ENCODE measurements at regions not wholly inside any gene's neighbourhood (a gene's known extent, or its start where the extent isn't known, plus 50 kb on each side); places are given as distances from the start of the nearest gene placed in this dataset.

DNA sequence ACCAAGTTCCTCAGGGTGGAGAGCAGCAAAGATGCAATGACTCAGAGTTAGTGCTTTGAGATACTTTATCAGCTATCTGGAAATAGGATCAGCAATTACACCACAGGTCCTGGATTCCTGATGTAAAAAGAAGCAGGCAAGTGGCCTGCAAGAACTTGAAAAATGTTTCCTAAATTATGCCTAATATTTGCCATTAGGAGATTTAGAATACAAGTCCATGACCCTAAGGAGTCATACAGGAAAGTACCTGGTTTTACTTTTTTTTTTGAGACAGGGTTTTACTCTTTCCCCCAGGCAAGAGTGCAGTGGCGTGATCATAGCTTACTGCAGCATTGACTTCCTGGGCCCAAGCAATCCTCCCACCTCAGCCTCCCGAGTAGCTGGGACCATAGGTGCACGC lies 78.8 kb upstream of the CRBN start:
- H3K9me3 ChIP-seq (ENCODE audit: insufficient read depth, low read length, severe bottlenecking), result no peaks in the 10 kb centered on the region
- no peak overlapping the region for H3K4me2 ChIP-seq (ENCODE audit: insufficient read depth, low read length)
- H3K4me1 ChIP-seq (ENCODE audit: insufficient read depth, low read length), result no peaks in the 10 kb centered on the region
- no peaks in the 10 kb centered on the region for H3K27me3 ChIP-seq (ENCODE audit: insufficient read depth, low read length, poor library complexity)
- TF ChIP-seq, protein P1, sequence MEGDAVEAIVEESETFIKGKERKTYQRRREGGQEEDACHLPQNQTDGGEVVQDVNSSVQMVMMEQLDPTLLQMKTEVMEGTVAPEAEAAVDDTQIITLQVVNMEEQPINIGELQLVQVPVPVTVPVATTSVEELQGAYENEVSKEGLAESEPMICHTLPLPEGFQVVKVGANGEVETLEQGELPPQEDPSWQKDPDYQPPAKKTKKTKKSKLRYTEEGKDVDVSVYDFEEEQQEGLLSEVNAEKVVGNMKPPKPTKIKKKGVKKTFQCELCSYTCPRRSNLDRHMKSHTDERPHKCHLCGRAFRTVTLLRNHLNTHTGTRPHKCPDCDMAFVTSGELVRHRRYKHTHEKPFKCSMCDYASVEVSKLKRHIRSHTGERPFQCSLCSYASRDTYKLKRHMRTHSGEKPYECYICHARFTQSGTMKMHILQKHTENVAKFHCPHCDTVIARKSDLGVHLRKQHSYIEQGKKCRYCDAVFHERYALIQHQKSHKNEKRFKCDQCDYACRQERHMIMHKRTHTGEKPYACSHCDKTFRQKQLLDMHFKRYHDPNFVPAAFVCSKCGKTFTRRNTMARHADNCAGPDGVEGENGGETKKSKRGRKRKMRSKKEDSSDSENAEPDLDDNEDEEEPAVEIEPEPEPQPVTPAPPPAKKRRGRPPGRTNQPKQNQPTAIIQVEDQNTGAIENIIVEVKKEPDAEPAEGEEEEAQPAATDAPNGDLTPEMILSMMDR (IDR thresholded peaks at IDR 0.05; ENCODE audit: borderline replicate concordance, extremely low read depth, low read length, poor library complexity, severe bottlenecking), result no peak
- TF ChIP-seq EZH2 (IDR thresholded peaks at IDR 0.05; ENCODE audit: borderline replicate concordance, low read depth, low read length, severe bottlenecking), result no peak
- no peaks in the 10 kb centered on the region for H4K20me1 ChIP-seq (ENCODE audit: insufficient read depth, low read length)
- no peaks in the 10 kb centered on the region for H3K79me2 ChIP-seq (ENCODE audit: insufficient read depth, low read length)
- H3K36me3 ChIP-seq (ENCODE audit: insufficient read depth, low read length), result no peaks in the 10 kb centered on the region
- DNase-seq (no peak), ATAC-seq (ENCODE audit: insufficient read depth, low read depth) (no peak)
- H3K9ac ChIP-seq (ENCODE audit: low read depth, low read length), result no peak overlapping the region
- no peak overlapping the region for H3K27ac ChIP-seq (ENCODE audit: low read length)
- no peak overlapping the region for H3K4me3 ChIP-seq (ENCODE audit: low read depth in 1 of 2, low read length in 2 of 2)
- no peak overlapping the region for H2AFZ ChIP-seq (ENCODE audit: low read depth, low read length)

- Histone ChIP-seq H3K4me1 (ENCODE audit: insufficient read depth, low read length) (no peaks in the 10 kb centered on the region), H3K4me3 (ENCODE audit: low read depth in 1 of 2, low read length in 2 of 2) (no peak overlapping the region), H3K4me2 (ENCODE audit: insufficient read depth, low read length) (no peak overlapping the region), H3K27ac (ENCODE audit: low read length) (no peak overlapping the region), H3K79me2 (ENCODE audit: insufficient read depth, low read length) (no peaks in the 10 kb centered on the region), H3K9ac (ENCODE audit: low read depth, low read length) (no peak overlapping the region), H3K27me3 (ENCODE audit: insufficient read depth, low read length, poor library complexity) (no peaks in the 10 kb centered on the region), H3K9me3 (ENCODE audit: insufficient read depth, low read length, severe bottlenecking) (no peaks in the 10 kb centered on the region), H2AFZ (ENCODE audit: low read depth, low read length) (no peak overlapping the region), H3K36me3 (ENCODE audit: insufficient read depth, low read length) (no peaks in the 10 kb centered on the region), H4K20me1 (ENCODE audit: insufficient read depth, low read length) (no peaks in the 10 kb centered on the region)
- no peak for ATAC-seq (ENCODE audit: insufficient read depth, low read depth)
- TF ChIP-seq, protein P1 (IDR thresholded peaks at IDR 0.05; ENCODE audit: borderline replicate concordance, extremely low read depth, low read length, poor library complexity, severe bottlenecking), result no peak
- TF ChIP-seq EZH2 (IDR thresholded peaks at IDR 0.05; ENCODE audit: borderline replicate concordance, low read depth, low read length, severe bottlenecking), result no peak
- no peak for DNase-seq
These were observed 62.1 kb upstream of the CRBN start for GRCh38 chr3:3241596-3241995.

DNA sequence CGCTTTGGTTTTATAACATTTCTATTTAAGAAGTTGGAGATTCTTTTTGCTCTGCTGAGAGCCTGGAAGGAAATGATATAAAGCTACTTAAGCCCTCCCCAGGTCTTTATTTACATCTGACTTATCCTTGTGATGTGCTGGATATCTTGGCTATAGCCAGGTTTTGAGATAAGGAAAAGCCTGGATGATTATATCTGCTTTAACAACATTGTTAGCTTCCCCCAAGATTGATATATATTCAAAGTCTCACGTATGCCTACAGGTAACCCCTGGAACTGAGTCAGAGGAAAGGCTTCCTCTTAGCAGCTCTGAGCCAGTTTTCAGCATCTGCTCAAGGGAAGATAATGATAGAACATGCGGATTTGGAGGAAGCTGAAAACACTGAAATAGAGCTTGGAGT lies 61.5 kb upstream of the CRBN start:
- Histone ChIP-seq H4K20me1 (ENCODE audit: insufficient read depth, low read length) (no peaks in the 10 kb centered on the region), H3K9me3 (ENCODE audit: insufficient read depth, low read length, severe bottlenecking) (no peaks in the 10 kb centered on the region), H3K27me3 (ENCODE audit: insufficient read depth, low read length, poor library complexity) (no peaks in the 10 kb centered on the region), H3K4me1 (ENCODE audit: insufficient read depth, low read length) (no peaks in the 10 kb centered on the region), H3K36me3 (ENCODE audit: insufficient read depth, low read length) (no peaks in the 10 kb centered on the region), H3K4me3 (ENCODE audit: low read depth in 1 of 2, low read length in 2 of 2) (no peak overlapping the region), H3K27ac (ENCODE audit: low read length) (no peak overlapping the region), H2AFZ (ENCODE audit: low read depth, low read length) (no peak overlapping the region), H3K79me2 (ENCODE audit: insufficient read depth, low read length) (no peaks in the 10 kb centered on the region), H3K9ac (ENCODE audit: low read depth, low read length) (no peak overlapping the region), H3K4me2 (ENCODE audit: insufficient read depth, low read length) (no peak overlapping the region)
- DNase-seq, result no peak
- no peak for ATAC-seq (ENCODE audit: insufficient read depth, low read depth)
- TF ChIP-seq, protein P1 (IDR thresholded peaks at IDR 0.05; ENCODE audit: borderline replicate concordance, extremely low read depth, low read length, poor library complexity, severe bottlenecking), result no peak
- no peak for TF ChIP-seq EZH2 (IDR thresholded peaks at IDR 0.05; ENCODE audit: borderline replicate concordance, low read depth, low read length, severe bottlenecking)

- Histone ChIP-seq H3K79me2 (ENCODE audit: insufficient read depth, low read length) (no peaks in the 10 kb centered on the region), H3K27ac (ENCODE audit: low read length) (no peak overlapping the region), H3K9me3 (ENCODE audit: insufficient read depth, low read length, severe bottlenecking) (no peaks in the 10 kb centered on the region), H3K4me2 (ENCODE audit: insufficient read depth, low read length) (no peak overlapping the region), H3K27me3 (ENCODE audit: insufficient read depth, low read length, poor library complexity) (no peaks in the 10 kb centered on the region), H3K4me3 (ENCODE audit: low read depth in 1 of 2, low read length in 2 of 2) (no peak overlapping the region), H3K36me3 (ENCODE audit: insufficient read depth, low read length) (no peaks in the 10 kb centered on the region), H4K20me1 (ENCODE audit: insufficient read depth, low read length) (no peaks in the 10 kb centered on the region), H3K4me1 (ENCODE audit: insufficient read depth, low read length) (no peaks in the 10 kb centered on the region), H3K9ac (ENCODE audit: low read depth, low read length) (no peak overlapping the region), H2AFZ (ENCODE audit: low read depth, low read length) (no peak overlapping the region)
- no peak for DNase-seq
- TF ChIP-seq EZH2 (IDR thresholded peaks at IDR 0.05; ENCODE audit: borderline replicate concordance, low read depth, low read length, severe bottlenecking), result no peak
- TF ChIP-seq, protein P1 (IDR thresholded peaks at IDR 0.05; ENCODE audit: borderline replicate concordance, extremely low read depth, low read length, poor library complexity, severe bottlenecking), result no peak
- ATAC-seq (ENCODE audit: insufficient read depth, low read depth), result no peak
These were observed 58.5 kb upstream of the CRBN start for GRCh38 chr3:3237979-3238378.
